Progenitor cell of endocrine pancreas (in vitro differentiated cells): ENCODE measurements at regions not wholly inside any gene's neighbourhood (a gene's known extent, or its start where the extent isn't known, plus 50 kb on each side); places are given as distances from the start of the nearest gene placed in this dataset.

Source experiments
- DNase-seq: peaks from one replicate; pipeline ENCODE4 v3.0.0; 2021; ENCODE audit warnings: low spot score; ENCODE audit not compliant: unreplicated experiment
- H3K27ac Mint-ChIP-seq: 2 replicates; pipeline ENCODE4 v1.8.0; 2021; ENCODE audit warnings: mild to moderate bottlenecking, moderate library complexity, mixed read lengths
- H3K27me3 Mint-ChIP-seq: 2 replicates; pipeline ENCODE4 v1.8.0; 2021; ENCODE audit warnings: mixed read lengths
- H3K36me3 Mint-ChIP-seq: 2 replicates; pipeline ENCODE4 v1.8.0; 2022; ENCODE audit warnings: mixed read lengths; ENCODE audit not compliant: insufficient read depth
- H3K4me1 Mint-ChIP-seq: 2 replicates; pipeline ENCODE4 v1.8.0; 2021; ENCODE audit warnings: low read depth, mixed read lengths
- H3K4me3 Mint-ChIP-seq: 2 replicates; pipeline ENCODE4 v1.8.0; 2021; ENCODE audit warnings: low read depth, mild to moderate bottlenecking, moderate library complexity, mixed read lengths
- H3K9me3 Mint-ChIP-seq: 2 replicates; pipeline ENCODE4 v1.8.0; 2021; ENCODE audit warnings: low read depth, mixed read lengths
- CTCF ChIP-seq: fragments of 200-600 bp; sonication (generic); IDR thresholded peaks from one replicate; pipeline ENCODE4 v1.5.0; 2021; ENCODE audit warnings: antibody characterized with exemption, mild to moderate bottlenecking; ENCODE audit not compliant: unreplicated experiment

GRCh38 chr21:41010101-41010435 lies 157.9 kb upstream of the BACE2 start:
- Mint-ChIP-seq H3K27me3 (no peaks in the 10 kb centered on the region), H3K4me3 (no peak overlapping the region), H3K36me3 (no peaks in the 10 kb centered on the region), H3K27ac (no peak overlapping the region), H3K4me1 (peaks cover 10% of the 10 kb centered on the region), H3K9me3 (no peaks in the 10 kb centered on the region)
- TF ChIP-seq CTCF = no peak
- no peak for DNase-seq

- H3K36me3 Mint-ChIP-seq = no peaks in the 10 kb centered on the region
- H3K27me3 Mint-ChIP-seq = no peaks in the 10 kb centered on the region
- H3K4me1 Mint-ChIP-seq = peaks cover 10% of the 10 kb centered on the region
- no peak for DNase-seq
- TF ChIP-seq CTCF = no peak
- H3K4me3 Mint-ChIP-seq = no peak overlapping the region
- no peaks in the 10 kb centered on the region for H3K9me3 Mint-ChIP-seq
- H3K27ac Mint-ChIP-seq = no peak overlapping the region
Observed at GRCh38 chr21:41011098-41011731, 156.7 kb upstream of the BACE2 start.

- H3K27me3 Mint-ChIP-seq = no peaks in the 10 kb centered on the region
- H3K4me1 Mint-ChIP-seq = peaks cover 10% of the 10 kb centered on the region
- H3K36me3 Mint-ChIP-seq = no peaks in the 10 kb centered on the region
- H3K4me3 Mint-ChIP-seq = no peak overlapping the region
- H3K9me3 Mint-ChIP-seq = no peaks in the 10 kb centered on the region
- no peak for DNase-seq
- H3K27ac Mint-ChIP-seq = no peak overlapping the region
- no peak for TF ChIP-seq CTCF
Observed at GRCh38 chr21:41011951-41012366, 156.0 kb upstream of the BACE2 start.

GRCh38 chr21:41012425-41012824 lies 155.5 kb upstream of the BACE2 start:
- TF ChIP-seq CTCF = no peak
- no peak overlapping the region for H3K27ac Mint-ChIP-seq
- H3K27me3 Mint-ChIP-seq = no peaks in the 10 kb centered on the region
- H3K4me1 Mint-ChIP-seq = peaks cover 10% of the 10 kb centered on the region
- DNase-seq = no peak
- no peaks in the 10 kb centered on the region for H3K36me3 Mint-ChIP-seq
- no peaks in the 10 kb centered on the region for H3K9me3 Mint-ChIP-seq
- no peak overlapping the region for H3K4me3 Mint-ChIP-seq

GRCh38 chr21:41016472-41016871 lies 151.5 kb upstream of the BACE2 start:
- no peaks in the 10 kb centered on the region for H3K27me3 Mint-ChIP-seq
- peaks cover 2% of the 10 kb centered on the region for H3K9me3 Mint-ChIP-seq
- no peak overlapping the region for H3K27ac Mint-ChIP-seq
- no peak for DNase-seq
- H3K4me1 Mint-ChIP-seq = peaks cover 2% of the 10 kb centered on the region
- no peak for TF ChIP-seq CTCF
- H3K4me3 Mint-ChIP-seq = no peak overlapping the region
- H3K36me3 Mint-ChIP-seq = no peaks in the 10 kb centered on the region
